Activated naive CD8-positive, alpha-beta T cell treated with anti-CD3 and anti-CD28 coated beads, Interleukin-2, amount 10 ng/mL, durations not matched to agents 7 days and 5 days (primary cell): ENCODE measurements at regions not wholly inside any gene's neighbourhood (a gene's known extent, or its start where the extent isn't known, plus 50 kb on each side); places are given as distances from the start of the nearest gene placed in this dataset.

Experiments used
- ATAC-seq: fragments of 150-1000 bp; cut with Tn5 transposase; one replicate; pipeline ENCODE4 v1.10.0; 2021; ENCODE audit warnings: low read depth, moderate library complexity
- POLR2A ChIA-PET: fragments of 350-600 bp; sonication (Branson Sonifier 250); formaldehyde crosslinking; loops from one replicate; lab custom pipeline; 2021; ENCODE audit warnings: antibody characterized with exemption; lab: Charles Lee
- DNase-seq: peaks from one replicate; pipeline ENCODE4 v3.0.0; 2021
- H3K27ac Mint-ChIP-seq: one replicate; pipeline ENCODE4 v1.8.0; 2022; ENCODE audit warnings: mild to moderate bottlenecking, mixed read lengths
- H3K27me3 Mint-ChIP-seq: one replicate; pipeline ENCODE4 v1.8.0; 2022; ENCODE audit warnings: mild to moderate bottlenecking, moderate library complexity, mixed read lengths
- H3K36me3 Mint-ChIP-seq: one replicate; pipeline ENCODE4 v1.8.0; 2021; ENCODE audit warnings: mild to moderate bottlenecking, mixed read lengths
- H3K4me1 Mint-ChIP-seq: one replicate; pipeline ENCODE4 v1.8.0; 2021; ENCODE audit warnings: mixed read lengths
- H3K4me3 Mint-ChIP-seq: one replicate; pipeline ENCODE4 v1.8.0; 2022; ENCODE audit warnings: mild to moderate bottlenecking, moderate library complexity, mixed read lengths
- H3K9me3 Mint-ChIP-seq: one replicate; pipeline ENCODE4 v1.8.0; 2021; ENCODE audit warnings: mixed read lengths

GRCh38 chr5:104186510-104186909, 623.9 kb upstream of the NUDT12 start:
- POLR2A ChIA-PET: no interaction called here
- H3K4me3 Mint-ChIP-seq: no peak overlapping the region
- no peaks in the 10 kb centered on the region for H3K27me3 Mint-ChIP-seq
- DNase-seq: no peak
- no peaks in the 10 kb centered on the region for H3K36me3 Mint-ChIP-seq
- H3K4me1 Mint-ChIP-seq: no peaks in the 10 kb centered on the region
- no peak overlapping the region for H3K27ac Mint-ChIP-seq
- peaks cover 6% of the 10 kb centered on the region for H3K9me3 Mint-ChIP-seq
- no peak for ATAC-seq

GRCh38 chr5:104186100-104186499, 623.5 kb upstream of the NUDT12 start:
- no peaks in the 10 kb centered on the region for H3K36me3 Mint-ChIP-seq
- no peak overlapping the region for H3K27ac Mint-ChIP-seq
- DNase-seq (no peak), ATAC-seq (no peak)
- no peaks in the 10 kb centered on the region for H3K27me3 Mint-ChIP-seq
- peaks cover 6% of the 10 kb centered on the region for H3K9me3 Mint-ChIP-seq
- no peaks in the 10 kb centered on the region for H3K4me1 Mint-ChIP-seq
- H3K4me3 Mint-ChIP-seq: no peak overlapping the region
- POLR2A ChIA-PET: no interaction called here

GRCh38 chr5:104184264-104184663, 621.7 kb upstream of the NUDT12 start:
- no peaks in the 10 kb centered on the region for H3K4me1 Mint-ChIP-seq
- H3K27me3 Mint-ChIP-seq: no peaks in the 10 kb centered on the region
- ATAC-seq (no peak), DNase-seq (no peak)
- H3K27ac Mint-ChIP-seq: no peak overlapping the region
- H3K4me3 Mint-ChIP-seq: no peak overlapping the region
- peaks cover 12% of the 10 kb centered on the region for H3K9me3 Mint-ChIP-seq
- POLR2A ChIA-PET: no interaction called here
- H3K36me3 Mint-ChIP-seq: no peaks in the 10 kb centered on the region

GRCh38 chr5:104178829-104179456, 616.4 kb upstream of the NUDT12 start:
- no peak for ATAC-seq
- POLR2A ChIA-PET: no interaction called here
- no peak overlapping the region for H3K4me3 Mint-ChIP-seq

GRCh38 chr5:104178066-104178465, 615.5 kb upstream of the NUDT12 start:
- DNase-seq (no peak), ATAC-seq (no peak)
- H3K27me3 Mint-ChIP-seq: no peaks in the 10 kb centered on the region
- H3K4me3 Mint-ChIP-seq: no peak overlapping the region
- H3K9me3 Mint-ChIP-seq: peaks cover 9% of the 10 kb centered on the region
- POLR2A ChIA-PET: no interaction called here
- H3K4me1 Mint-ChIP-seq: no peaks in the 10 kb centered on the region
- H3K36me3 Mint-ChIP-seq: no peaks in the 10 kb centered on the region
- H3K27ac Mint-ChIP-seq: no peak overlapping the region

More at GRCh38 chr5:104178829-104179456, 616.4 kb upstream of the NUDT12 start:
- Mint-ChIP-seq H3K27me3 (no peaks in the 10 kb centered on the region), H3K27ac (no peak overlapping the region), H3K36me3 (no peaks in the 10 kb centered on the region), H3K9me3 (peaks cover 9% of the 10 kb centered on the region), H3K4me1 (no peaks in the 10 kb centered on the region)
- DNase-seq: no peak

- POLR2A ChIA-PET: no interaction called here
- H3K36me3 Mint-ChIP-seq: no peaks in the 10 kb centered on the region
- peaks cover 9% of the 10 kb centered on the region for H3K9me3 Mint-ChIP-seq
- H3K27ac Mint-ChIP-seq: no peak overlapping the region
- H3K4me3 Mint-ChIP-seq: no peak overlapping the region
- H3K4me1 Mint-ChIP-seq: no peaks in the 10 kb centered on the region
- no peaks in the 10 kb centered on the region for H3K27me3 Mint-ChIP-seq
- ATAC-seq (no peak), DNase-seq (no peak)
Measured at GRCh38 chr5:104177651-104178050, 615.1 kb upstream of the NUDT12 start.

- DNase-seq (no peak), ATAC-seq (no peak)
- Mint-ChIP-seq H3K36me3 (no peaks in the 10 kb centered on the region), H3K27ac (no peak overlapping the region), H3K4me1 (no peaks in the 10 kb centered on the region), H3K9me3 (no peaks in the 10 kb centered on the region), H3K4me3 (no peak overlapping the region), H3K27me3 (no peaks in the 10 kb centered on the region)
- POLR2A ChIA-PET: no interaction called here
Measured at GRCh38 chr5:104172976-104173375, 610.4 kb upstream of the NUDT12 start.

GRCh38 chr5:104171958-104172690, 609.5 kb upstream of the NUDT12 start:
- Mint-ChIP-seq H3K4me3 (no peak overlapping the region), H3K27me3 (no peaks in the 10 kb centered on the region), H3K4me1 (no peaks in the 10 kb centered on the region), H3K27ac (no peak overlapping the region), H3K36me3 (no peaks in the 10 kb centered on the region), H3K9me3 (no peaks in the 10 kb centered on the region)
- POLR2A ChIA-PET: no interaction called here
- no peak for ATAC-seq
- no peak for DNase-seq

GRCh38 chr5:104170926-104171325, 608.3 kb upstream of the NUDT12 start:
- Mint-ChIP-seq H3K4me1 (no peaks in the 10 kb centered on the region), H3K9me3 (no peaks in the 10 kb centered on the region), H3K4me3 (no peak overlapping the region), H3K36me3 (no peaks in the 10 kb centered on the region), H3K27ac (no peak overlapping the region), H3K27me3 (no peaks in the 10 kb centered on the region)
- POLR2A ChIA-PET: no interaction called here
- DNase-seq: no peak
- no peak for ATAC-seq

- H3K27me3 Mint-ChIP-seq: no peaks in the 10 kb centered on the region
- DNase-seq (no peak), ATAC-seq (no peak)
- peaks cover 2% of the 10 kb centered on the region for H3K9me3 Mint-ChIP-seq
- no peak overlapping the region for H3K27ac Mint-ChIP-seq
- no peaks in the 10 kb centered on the region for H3K4me1 Mint-ChIP-seq
- no peaks in the 10 kb centered on the region for H3K36me3 Mint-ChIP-seq
- no peak overlapping the region for H3K4me3 Mint-ChIP-seq
- POLR2A ChIA-PET: no interaction called here
Measured at GRCh38 chr5:104146652-104147051, 584.1 kb upstream of the NUDT12 start.

- Mint-ChIP-seq H3K4me1 (no peaks in the 10 kb centered on the region), H3K4me3 (no peak overlapping the region), H3K27ac (no peak overlapping the region), H3K27me3 (no peaks in the 10 kb centered on the region), H3K36me3 (no peaks in the 10 kb centered on the region), H3K9me3 (peaks cover 2% of the 10 kb centered on the region)
- no peak for ATAC-seq
- POLR2A ChIA-PET: no interaction called here
- no peak for DNase-seq
Measured at GRCh38 chr5:104139840-104140239, 577.3 kb upstream of the NUDT12 start.

GRCh38 chr5:104130320-104130719, 567.7 kb upstream of the NUDT12 start:
- no peak overlapping the region for H3K27ac Mint-ChIP-seq

GRCh38 chr5:104128348-104128747, 565.8 kb upstream of the NUDT12 start:
- H3K36me3 Mint-ChIP-seq: no peaks in the 10 kb centered on the region
- H3K4me3 Mint-ChIP-seq: no peak overlapping the region
- H3K4me1 Mint-ChIP-seq: no peaks in the 10 kb centered on the region
- peaks cover 2% of the 10 kb centered on the region for H3K9me3 Mint-ChIP-seq
- H3K27ac Mint-ChIP-seq: no peak overlapping the region
- POLR2A ChIA-PET: no interaction called here
- DNase-seq (no peak), ATAC-seq (no peak)
- no peaks in the 10 kb centered on the region for H3K27me3 Mint-ChIP-seq

More at GRCh38 chr5:104130320-104130719, 567.7 kb upstream of the NUDT12 start:
- DNase-seq: no peak
- POLR2A ChIA-PET: no interaction called here
- no peak overlapping the region for H3K4me3 Mint-ChIP-seq
- no peaks in the 10 kb centered on the region for H3K27me3 Mint-ChIP-seq
- H3K4me1 Mint-ChIP-seq: no peaks in the 10 kb centered on the region
- ATAC-seq: no peak
- H3K9me3 Mint-ChIP-seq: peaks cover 8% of the 10 kb centered on the region
- H3K36me3 Mint-ChIP-seq: no peaks in the 10 kb centered on the region

- Mint-ChIP-seq H3K4me3 (no peak overlapping the region), H3K27ac (no peak overlapping the region), H3K36me3 (no peaks in the 10 kb centered on the region), H3K9me3 (no peaks in the 10 kb centered on the region), H3K4me1 (no peaks in the 10 kb centered on the region), H3K27me3 (no peaks in the 10 kb centered on the region)
- ATAC-seq (no peak), DNase-seq (no peak)
- POLR2A ChIA-PET: no interaction called here
Measured at GRCh38 chr5:104126980-104127379, 564.4 kb upstream of the NUDT12 start.
